ENCODE measurements at regions not wholly inside any gene's neighbourhood (a gene's known extent, or its start where the extent isn't known, plus 50 kb on each side); places are given as distances from the start of the nearest gene placed in this dataset.

- TF ChIP-seq CTCF (IDR thresholded peaks at IDR 0.05) (no peak), POLR2AphosphoS5 (IDR thresholded peaks at IDR 0.05) (no peak)
These were observed 108.4 kb downstream of the SHANK2 start for GRCh38 chr11:71144010-71144409.

All from sigmoid colon (tissue), 4 donors.